ENCODE measurements at regions not wholly inside any gene's neighbourhood (a gene's known extent, or its start where the extent isn't known, plus 50 kb on each side); places are given as distances from the start of the nearest gene placed in this dataset.

- Mint-ChIP-seq H3K4me3 (no peak overlapping the region), H3K9me3 (peaks cover 5% of the 10 kb centered on the region), H3K27ac (no peak overlapping the region), H3K36me3 (ENCODE audit: low read depth) (peaks cover 9% of the 10 kb centered on the region), H3K4me1 (peaks cover 11% of the 10 kb centered on the region), H3K27me3 (no peaks in the 10 kb centered on the region)
- POLR2A ChIA-PET: no interaction called here
- ATAC-seq (ENCODE audit: low read depth) (no peak), DNase-seq (no peak)
- intact Hi-C loops (cut with micrococcal nuclease): no loop called here
- TF ChIP-seq CTCF (IDR thresholded peaks at IDR 0.05): no peak
- CTCF ChIA-PET: interaction anchor here (1.0 kb wide), 1 partner anchor 8 kb away, joined by 3 read pairs; no protein-coding TSS in a partner anchor
Observed at GRCh38 chr6:14463110-14463509, 345.5 kb downstream of the CD83 start.

GRCh38 chr6:14464055-14464454 is 346.5 kb downstream of the CD83 start:
- peaks cover 9% of the 10 kb centered on the region for H3K36me3 Mint-ChIP-seq (ENCODE audit: low read depth)
- no peak for DNase-seq
- no peak overlapping the region for H3K4me3 Mint-ChIP-seq
- H3K4me1 Mint-ChIP-seq: peaks cover 3% of the 10 kb centered on the region
- no peak overlapping the region for H3K27ac Mint-ChIP-seq
- no peak for ATAC-seq (ENCODE audit: low read depth)
- no peaks in the 10 kb centered on the region for H3K27me3 Mint-ChIP-seq
- H3K9me3 Mint-ChIP-seq: peaks cover 11% of the 10 kb centered on the region
- TF ChIP-seq CTCF (IDR thresholded peaks at IDR 0.05): no peak
- POLR2A ChIA-PET: no interaction called here
- CTCF ChIA-PET: no interaction called here
- intact Hi-C loops (cut with micrococcal nuclease): no loop called here

- peaks cover 9% of the 10 kb centered on the region for H3K36me3 Mint-ChIP-seq (ENCODE audit: low read depth)
Observed at GRCh38 chr6:14464716-14465115, 347.1 kb downstream of the CD83 start.

DNA sequence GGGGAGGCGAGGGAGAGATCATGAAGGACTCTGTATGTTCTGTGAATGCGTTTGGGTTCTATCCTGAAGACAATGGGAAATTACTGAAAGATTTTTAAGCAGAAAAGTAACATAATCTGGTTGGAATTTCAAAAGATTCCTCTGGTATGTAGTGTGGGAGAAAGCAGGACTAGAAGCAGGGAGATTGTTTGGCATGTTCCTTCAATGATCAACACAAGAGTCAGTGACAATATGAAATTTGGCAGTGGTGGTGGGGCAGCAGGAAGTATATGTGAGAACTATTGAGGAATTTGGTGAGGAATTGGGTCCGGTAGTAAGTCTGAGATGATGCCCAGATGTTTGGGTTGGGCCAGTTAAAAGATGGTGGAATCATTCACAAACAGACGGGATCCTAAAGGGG is 348.7 kb downstream of the CD83 start:
- no peak overlapping the region for H3K4me3 Mint-ChIP-seq
- no peaks in the 10 kb centered on the region for H3K27me3 Mint-ChIP-seq
- ATAC-seq (ENCODE audit: low read depth) (no peak), DNase-seq (no peak)
- peaks cover 9% of the 10 kb centered on the region for H3K36me3 Mint-ChIP-seq (ENCODE audit: low read depth)
- intact Hi-C loops (cut with micrococcal nuclease): no loop called here
- no peaks in the 10 kb centered on the region for H3K4me1 Mint-ChIP-seq
- peaks cover 11% of the 10 kb centered on the region for H3K9me3 Mint-ChIP-seq
- ChIA-PET CTCF (no interaction called here), POLR2A (no interaction called here)
- H3K27ac Mint-ChIP-seq: no peak overlapping the region
- TF ChIP-seq CTCF (IDR thresholded peaks at IDR 0.05): no peak

More at GRCh38 chr6:14464716-14465115, 347.1 kb downstream of the CD83 start:
- TF ChIP-seq CTCF (IDR thresholded peaks at IDR 0.05): no peak
- no peak for ATAC-seq (ENCODE audit: low read depth)
- ChIA-PET POLR2A (no interaction called here), CTCF (no interaction called here)
- Mint-ChIP-seq H3K4me1 (peaks cover 3% of the 10 kb centered on the region), H3K9me3 (peaks cover 11% of the 10 kb centered on the region), H3K27me3 (no peaks in the 10 kb centered on the region), H3K4me3 (no peak overlapping the region), H3K27ac (no peak overlapping the region)
- DNase-seq: no peak
- intact Hi-C loops (cut with micrococcal nuclease): no loop called here

- peaks cover 6% of the 10 kb centered on the region for H3K36me3 Mint-ChIP-seq (ENCODE audit: low read depth)
- DNase-seq (no peak), ATAC-seq (ENCODE audit: low read depth) (no peak)
- no peak for TF ChIP-seq CTCF (IDR thresholded peaks at IDR 0.05)
- H3K4me3 Mint-ChIP-seq: no peak overlapping the region
- intact Hi-C loops (cut with micrococcal nuclease): no loop called here
- H3K27ac Mint-ChIP-seq: no peak overlapping the region
- H3K4me1 Mint-ChIP-seq: peaks cover 3% of the 10 kb centered on the region
- no peaks in the 10 kb centered on the region for H3K27me3 Mint-ChIP-seq
- peaks cover 11% of the 10 kb centered on the region for H3K9me3 Mint-ChIP-seq
- ChIA-PET CTCF (no interaction called here), POLR2A (no interaction called here)
Observed at GRCh38 chr6:14467591-14467990, 350.0 kb downstream of the CD83 start.

Measured in activated B cell treated with CpG ODN at 0.5 μM for 24 hours (primary cell).